H9 (cell line): ENCODE measurements at regions not wholly inside any gene's neighbourhood (a gene's known extent, or its start where the extent isn't known, plus 50 kb on each side); places are given as distances from the start of the nearest gene placed in this dataset.

Source experiments
- DNase-seq: peaks from one replicate; pipeline ENCODE4 v3.0.0-alpha.2; 2017
- H2AFZ ChIP-seq: one replicate; pipeline ENCODE4 v1.6.1; 2013; ENCODE audit warnings: mild to moderate bottlenecking, low read length, control low read depth, moderate library complexity
- H2AK5ac ChIP-seq: 2 replicates; pipeline ENCODE4 v1.6.1; 2013; ENCODE audit warnings: low read length, control low read depth, mixed read lengths; ENCODE audit not compliant: insufficient read length
- H2BK120ac ChIP-seq: one replicate; pipeline ENCODE4 v1.6.1; 2013; ENCODE audit warnings: low read depth, mild to moderate bottlenecking, low read length, control low read depth, inconsistent platforms; ENCODE audit not compliant: poor library complexity, severe bottlenecking
- H2BK12ac ChIP-seq: 2 replicates; pipeline ENCODE4 v1.6.1; 2013; ENCODE audit warnings: low read length, control low read depth, mixed read lengths, low read depth; ENCODE audit not compliant: insufficient read length
- H2BK15ac ChIP-seq: 2 replicates; pipeline ENCODE4 v1.6.1; 2013; ENCODE audit warnings: low read depth, low read length, control low read depth
- H2BK20ac ChIP-seq: one replicate; pipeline ENCODE4 v1.6.1; 2013; ENCODE audit warnings: low read depth, mild to moderate bottlenecking, low read length, control low read depth, inconsistent platforms; ENCODE audit not compliant: poor library complexity, severe bottlenecking
- H2BK5ac ChIP-seq: 2 replicates; pipeline ENCODE4 v1.6.1; 2013; ENCODE audit warnings: low read length, control low read depth, mixed read lengths; ENCODE audit not compliant: insufficient read length
- H3K14ac ChIP-seq: 2 replicates; pipeline ENCODE4 v1.6.1; 2013; ENCODE audit warnings: low read length, control low read depth; ENCODE audit not compliant: insufficient read depth
- H3K18ac ChIP-seq: 2 replicates; pipeline ENCODE4 v1.6.1; 2013; ENCODE audit warnings: low read depth, mild to moderate bottlenecking, mixed read lengths, low read length, control low read depth; ENCODE audit not compliant: insufficient read length
- H3K23ac ChIP-seq: 2 replicates; pipeline ENCODE4 v1.6.1; 2013; ENCODE audit warnings: low read length, control low read depth, mixed read lengths, low read depth; ENCODE audit not compliant: insufficient read length
- H3K23me2 ChIP-seq: 2 replicates; pipeline ENCODE4 v1.6.1; 2013; ENCODE audit warnings: low read depth, mild to moderate bottlenecking, mixed read lengths, low read length, control low read depth; ENCODE audit not compliant: insufficient read length, poor library complexity, severe bottlenecking
- H3K27ac ChIP-seq: 2 replicates; pipeline ENCODE4 v1.5.1; 2013; ENCODE audit warnings: low read length, control low read depth, mixed read lengths, low read depth; ENCODE audit not compliant: insufficient read length
- H3K27me3 ChIP-seq: 2 replicates; pipeline ENCODE4 v1.6.1; 2013; ENCODE audit warnings: low read length, control low read depth, inconsistent platforms; ENCODE audit not compliant: insufficient read depth
- H3K4ac ChIP-seq: 2 replicates; pipeline ENCODE4 v1.6.1; 2013; ENCODE audit warnings: low read depth, mild to moderate bottlenecking, control low read depth, inconsistent platforms, low read length, moderate library complexity
- H3K4me1 ChIP-seq: 2 replicates; pipeline ENCODE4 v1.6.1; 2013; ENCODE audit warnings: low read length, control low read depth, inconsistent platforms; ENCODE audit not compliant: insufficient read depth
- H3K4me2 ChIP-seq: 2 replicates; pipeline ENCODE4 v1.6.1; 2013; ENCODE audit warnings: low read length, control low read depth, mixed read lengths; ENCODE audit not compliant: insufficient read length, insufficient read depth
- H3K56ac ChIP-seq: 2 replicates; pipeline ENCODE4 v1.6.1; 2013; ENCODE audit warnings: low read depth, mild to moderate bottlenecking, mixed read lengths, low read length, control low read depth; ENCODE audit not compliant: insufficient read length
- H3K79me1 ChIP-seq: 2 replicates; pipeline ENCODE4 v1.6.1; 2013; ENCODE audit warnings: low read depth, mild to moderate bottlenecking, moderate library complexity, low read length, control low read depth, inconsistent platforms; ENCODE audit not compliant: insufficient read depth, poor library complexity, severe bottlenecking
- H3K79me2 ChIP-seq: 2 replicates; pipeline ENCODE4 v1.6.1; 2013; ENCODE audit warnings: low read length, control low read depth, inconsistent platforms; ENCODE audit not compliant: insufficient read depth
- H3K9ac ChIP-seq: 2 replicates; pipeline ENCODE4 v1.6.1; 2013; ENCODE audit warnings: low read length, control low read depth, mixed read lengths; ENCODE audit not compliant: insufficient read length; ENCODE audit errors: extremely low read depth
- H3K9me3 ChIP-seq: one replicate; pipeline ENCODE4 v1.6.1; 2013; ENCODE audit warnings: low read depth, low read length, inconsistent platforms; ENCODE audit not compliant: control insufficient read depth
- H3T11ph ChIP-seq: one replicate; pipeline ENCODE4 v1.6.1; 2013; ENCODE audit warnings: mild to moderate bottlenecking, low read length, control low read depth, inconsistent platforms
- H4K20me1 ChIP-seq: one replicate; pipeline ENCODE4 v1.6.1; 2013; ENCODE audit not compliant: control insufficient read depth, insufficient read length, insufficient read depth
- H4K5ac ChIP-seq: 2 replicates; pipeline ENCODE4 v1.6.1; 2013; ENCODE audit warnings: low read depth, mild to moderate bottlenecking, mixed read lengths, low read length, control low read depth; ENCODE audit not compliant: insufficient read length
- H4K8ac ChIP-seq: replicated peaks from 2 replicates; pipeline ENCODE4 v1.6.1; 2013; ENCODE audit warnings: low read length, control low read depth, mixed read lengths, low read depth; ENCODE audit not compliant: insufficient read length
- H4K91ac ChIP-seq: 2 replicates; pipeline ENCODE4 v1.6.1; 2013; ENCODE audit warnings: low read depth, mild to moderate bottlenecking, moderate library complexity, mixed read lengths, low read length, control low read depth; ENCODE audit not compliant: insufficient read length
- H3K27ac Mint-ChIP-seq, 3 experiments: 2 replicates in 2 of 3; 3 replicates in 1 of 3; pipeline ENCODE4 v1.8.0; 2020 to 2021; ENCODE audit warnings: mixed read lengths in 3 of 3, mild to moderate bottlenecking in 1 of 3, moderate library complexity in 1 of 3
- H3K27me3 Mint-ChIP-seq: 2 replicates; pipeline ENCODE4 v1.8.0; 2021; ENCODE audit warnings: low read depth, mild to moderate bottlenecking, moderate library complexity, mixed read lengths
- H3K36me3 Mint-ChIP-seq, 3 experiments: 2 replicates in 2 of 3; 3 replicates in 1 of 3; pipeline ENCODE4 v1.8.0; 2020 to 2021; ENCODE audit warnings: low read depth in 3 of 3, mixed read lengths in 3 of 3; ENCODE audit not compliant: insufficient read depth in 1 of 3
- H3K4me1 Mint-ChIP-seq, 2 experiments: 2 replicates each; pipeline ENCODE4 v1.8.0; 2020; ENCODE audit warnings: mixed read lengths in 2 of 2
- H3K4me3 Mint-ChIP-seq, 2 experiments: 2 replicates in 1 of 2; 3 replicates in 1 of 2; pipeline ENCODE4 v1.8.0; 2020 to 2021; ENCODE audit warnings: mild to moderate bottlenecking in 2 of 2, mixed read lengths in 2 of 2, moderate library complexity in 1 of 2
- H3K9me3 Mint-ChIP-seq, 2 experiments: 2 replicates in 1 of 2; 3 replicates in 1 of 2; pipeline ENCODE4 v1.8.0; 2020; ENCODE audit warnings: mild to moderate bottlenecking in 2 of 2, mixed read lengths in 2 of 2, moderate library complexity in 1 of 2
- CTCF ChIP-seq: fragments of 200-600 bp; sonication (generic); conservative IDR thresholded peaks from 3 replicates; pipeline ENCODE4 v1.8.0; 2021; ENCODE audit warnings: antibody characterized with exemption, mild to moderate bottlenecking
- WGBS: extraction: QIAGEN DNeasy Blood & Tissue Kit; methylation state at CpG from one replicate; pipeline ENCODE4 v1.1.7; 2013; ENCODE audit warnings: missing lambda C conversion rate, low lambda C conversion rate, mixed read lengths; ENCODE audit not compliant: insufficient read length; ENCODE audit errors: extremely low coverage; 5-methylcytosine and 5-hydroxymethylcytosine counted together

GRCh38 chr1:165138960-165139359 lies 217.6 kb downstream of the LMX1A start:
- no peak overlapping the region for H2AFZ ChIP-seq
- Mint-ChIP-seq H3K27me3 (peaks cover 54% of the 10 kb centered on the region), H3K27ac (no peak overlapping the region), H3K4me1 (0 out of 4 replicates have a peak, but pooled peaks cover 0 to 4% of the 10 kb centered on the region in 2 experiments), H3K4me3 (no peak overlapping the region), H3K36me3 (no peaks in the 10 kb centered on the region), H3K9me3 (no peaks in the 10 kb centered on the region; a peak in 1 of 5 replicates)
- no peak overlapping the region for H4K91ac ChIP-seq
- no peak overlapping the region for H3K4me2 ChIP-seq
- H4K8ac ChIP-seq, result no peak overlapping the region
- WGBS, result no CpG with 5 or more reads among the region's 1 CpG
- H3K79me1 ChIP-seq, result no peaks in the 10 kb centered on the region
- no peak overlapping the region for H3K14ac ChIP-seq
- no peak overlapping the region for H3K4ac ChIP-seq
- H3K23ac ChIP-seq, result no peak overlapping the region
- H2BK12ac ChIP-seq, result no peak overlapping the region
- H3K23me2 ChIP-seq, result no peaks in the 10 kb centered on the region
- no peaks in the 10 kb centered on the region for H3K9me3 ChIP-seq
- no peak overlapping the region for H2BK5ac ChIP-seq
- no peak overlapping the region for H3T11ph ChIP-seq
- H3K18ac ChIP-seq, result no peak overlapping the region
- no peak overlapping the region for H2BK20ac ChIP-seq
- no peak overlapping the region for H3K27ac ChIP-seq
- H4K20me1 ChIP-seq, result no peaks in the 10 kb centered on the region
- no peak for TF ChIP-seq CTCF
- H2AK5ac ChIP-seq, result no peak overlapping the region
- no peaks in the 10 kb centered on the region for H3K27me3 ChIP-seq
- no peaks in the 10 kb centered on the region for H3K79me2 ChIP-seq
- H2BK120ac ChIP-seq, result no peak overlapping the region
- no peaks in the 10 kb centered on the region for H3K4me1 ChIP-seq
- no peak overlapping the region for H3K9ac ChIP-seq
- no peak overlapping the region for H4K5ac ChIP-seq
- H2BK15ac ChIP-seq, result no peak overlapping the region
- no peak for DNase-seq
- H3K56ac ChIP-seq, result no peak overlapping the region
